ENCODE measurements at regions not wholly inside any gene's neighbourhood (a gene's known extent, or its start where the extent isn't known, plus 50 kb on each side); places are given as distances from the start of the nearest gene placed in this dataset.
"Not testable (repeated sequence)": the region's sequence is repeated elsewhere in the genome, so short reads cannot be mapped to it uniquely, and the experiment has no call there.

GRCh38 chr19:23547816-23548430, 139.1 kb downstream of the ZNF675 start:
- Mint-ChIP-seq H3K27me3 (ENCODE audit: low read depth in 3 of 3) (peaks cover 0 to 2% (median 1%) of the 10 kb centered on the region in 3 donors), H3K9me3 (peaks cover 3 to 54% (median 21%) of the 10 kb centered on the region in 6 donors), H3K36me3 (no peaks in the 10 kb centered on the region), H3K4me1 (no peaks in the 10 kb centered on the region), H3K4me3 (no peak overlapping the region), H3K27ac (no peak overlapping the region)
- DNase-seq: no peak

GRCh38 chr19:23547156-23547555, 139.9 kb downstream of the ZNF675 start:
- Mint-ChIP-seq H3K27me3 (ENCODE audit: low read depth in 3 of 3) (peaks cover 0 to 2% (median 1%) of the 10 kb centered on the region in 3 donors), H3K4me3 (no peak overlapping the region), H3K36me3 (no peaks in the 10 kb centered on the region), H3K27ac (no peak overlapping the region), H3K4me1 (no peaks in the 10 kb centered on the region), H3K9me3 (peaks cover 3 to 55% (median 21%) of the 10 kb centered on the region in 6 donors)
- no peak for DNase-seq

- no peak overlapping the region for H3K4me3 Mint-ChIP-seq
- H3K4me1 Mint-ChIP-seq: no peaks in the 10 kb centered on the region
- H3K9me3 Mint-ChIP-seq: peaks cover 8 to 54% (median 18%) of the 10 kb centered on the region in 6 donors
- no peak overlapping the region for H3K27ac Mint-ChIP-seq
- H3K36me3 Mint-ChIP-seq: no peaks in the 10 kb centered on the region
- peaks cover 0 to 1% (median 0%) of the 10 kb centered on the region in 3 donors for H3K27me3 Mint-ChIP-seq (ENCODE audit: low read depth in 3 of 3)
- DNase-seq: no peak
These were observed 143.7 kb downstream of the ZNF675 start for GRCh38 chr19:23543351-23543750.

GRCh38 chr19:23542562-23542961, 144.4 kb downstream of the ZNF675 start:
- Mint-ChIP-seq H3K27ac (no peak overlapping the region), H3K27me3 (ENCODE audit: low read depth in 3 of 3) (peaks cover 0 to 1% (median 0%) of the 10 kb centered on the region in 3 donors), H3K36me3 (no peaks in the 10 kb centered on the region), H3K9me3 (peaks cover 8 to 51% (median 17%) of the 10 kb centered on the region in 6 donors), H3K4me3 (no peak overlapping the region), H3K4me1 (no peaks in the 10 kb centered on the region)
- DNase-seq: no peak

GRCh38 chr19:23541991-23542390, 145.0 kb downstream of the ZNF675 start:
- Mint-ChIP-seq H3K27me3 (ENCODE audit: low read depth in 3 of 3) (peaks cover 0 to 1% (median 0%) of the 10 kb centered on the region in 3 donors), H3K4me3 (no peak overlapping the region), H3K9me3 (peaks cover 8 to 46% (median 17%) of the 10 kb centered on the region in 6 donors), H3K36me3 (no peaks in the 10 kb centered on the region), H3K4me1 (no peaks in the 10 kb centered on the region), H3K27ac (no peak overlapping the region)
- no peak for DNase-seq

- not testable (repeated sequence) for H3K27me3 Mint-ChIP-seq (ENCODE audit: low read depth in 3 of 3); DNase-seq; H3K4me3 Mint-ChIP-seq; H3K4me1 Mint-ChIP-seq; H3K27ac Mint-ChIP-seq; H3K36me3 Mint-ChIP-seq
- peaks cover 6 to 46% (median 14%) of the 10 kb centered on the region in 6 donors for H3K9me3 Mint-ChIP-seq
These were observed 144.9 kb upstream of the ZNF91 start for GRCh38 chr19:23540180-23540579.

GRCh38 chr19:23539499-23539898, 144.2 kb upstream of the ZNF91 start:
- no peak overlapping the region for H3K4me3 Mint-ChIP-seq
- no peaks in the 10 kb centered on the region for H3K27me3 Mint-ChIP-seq (ENCODE audit: low read depth in 3 of 3)
- H3K9me3 Mint-ChIP-seq: peaks cover 6 to 44% (median 13%) of the 10 kb centered on the region in 6 donors
- DNase-seq: no peak
- no peaks in the 10 kb centered on the region for H3K36me3 Mint-ChIP-seq
- no peak overlapping the region for H3K27ac Mint-ChIP-seq
- H3K4me1 Mint-ChIP-seq: no peaks in the 10 kb centered on the region

- not testable (repeated sequence) for H3K4me3 Mint-ChIP-seq; H3K36me3 Mint-ChIP-seq; H3K27ac Mint-ChIP-seq; H3K27me3 Mint-ChIP-seq (ENCODE audit: low read depth in 3 of 3); H3K4me1 Mint-ChIP-seq; DNase-seq
- peaks cover 0 to 40% (median 17%) of the 10 kb centered on the region in 6 donors for H3K9me3 Mint-ChIP-seq
These were observed 141.9 kb upstream of the ZNF91 start for GRCh38 chr19:23537136-23537535.

GRCh38 chr19:23536341-23536740, 141.1 kb upstream of the ZNF91 start:
- not testable (repeated sequence) for H3K4me1 Mint-ChIP-seq; H3K4me3 Mint-ChIP-seq; DNase-seq; H3K27me3 Mint-ChIP-seq (ENCODE audit: low read depth in 3 of 3); H3K27ac Mint-ChIP-seq; H3K36me3 Mint-ChIP-seq
- H3K9me3 Mint-ChIP-seq: peaks cover 5 to 37% (median 21%) of the 10 kb centered on the region in 6 donors

- not testable (repeated sequence) for DNase-seq; H3K27me3 Mint-ChIP-seq (ENCODE audit: low read depth in 3 of 3); H3K4me3 Mint-ChIP-seq; H3K36me3 Mint-ChIP-seq; H3K27ac Mint-ChIP-seq; H3K4me1 Mint-ChIP-seq
- H3K9me3 Mint-ChIP-seq: peaks cover 4 to 36% (median 23%) of the 10 kb centered on the region in 6 donors
These were observed 140.6 kb upstream of the ZNF91 start for GRCh38 chr19:23535901-23536300.

- H3K4me3 Mint-ChIP-seq: not testable (repeated sequence)
These were observed 138.2 kb upstream of the ZNF91 start for GRCh38 chr19:23533441-23533840.

GRCh38 chr19:23531976-23532375, 136.7 kb upstream of the ZNF91 start:
- H3K27me3 Mint-ChIP-seq (ENCODE audit: low read depth in 3 of 3): peaks cover 0 to 1% (median 0%) of the 10 kb centered on the region in 3 donors
- no peak for DNase-seq
- H3K4me1 Mint-ChIP-seq: no peaks in the 10 kb centered on the region
- peaks cover 8 to 47% (median 28%) of the 10 kb centered on the region in 6 donors for H3K9me3 Mint-ChIP-seq
- H3K27ac Mint-ChIP-seq: no peak overlapping the region
- no peaks in the 10 kb centered on the region for H3K36me3 Mint-ChIP-seq
- no peak overlapping the region for H3K4me3 Mint-ChIP-seq

More at GRCh38 chr19:23533441-23533840, 138.2 kb upstream of the ZNF91 start:
- not testable (repeated sequence) for H3K4me1 Mint-ChIP-seq; H3K27me3 Mint-ChIP-seq (ENCODE audit: low read depth in 3 of 3); H3K27ac Mint-ChIP-seq; DNase-seq; H3K36me3 Mint-ChIP-seq
- peaks cover 6 to 40% (median 24%) of the 10 kb centered on the region in 6 donors for H3K9me3 Mint-ChIP-seq

GRCh38 chr19:23531231-23531790, 136.0 kb upstream of the ZNF91 start:
- DNase-seq: no peak
- H3K9me3 Mint-ChIP-seq: peaks cover 8 to 43% (median 25%) of the 10 kb centered on the region in 6 donors
- H3K27ac Mint-ChIP-seq: no peak overlapping the region
- H3K36me3 Mint-ChIP-seq: no peaks in the 10 kb centered on the region
- H3K27me3 Mint-ChIP-seq (ENCODE audit: low read depth in 3 of 3): peaks cover 0 to 1% (median 0%) of the 10 kb centered on the region in 3 donors
- H3K4me3 Mint-ChIP-seq: no peak overlapping the region
- no peaks in the 10 kb centered on the region for H3K4me1 Mint-ChIP-seq

- Mint-ChIP-seq H3K27me3 (ENCODE audit: low read depth in 3 of 3) (peaks cover 0 to 1% (median 0%) of the 10 kb centered on the region in 3 donors), H3K36me3 (no peaks in the 10 kb centered on the region), H3K4me3 (no peak overlapping the region), H3K4me1 (no peaks in the 10 kb centered on the region), H3K27ac (no peak overlapping the region), H3K9me3 (peaks cover 16 to 37% (median 24%) of the 10 kb centered on the region in 6 donors)
- no peak for DNase-seq
These were observed 133.1 kb upstream of the ZNF91 start for GRCh38 chr19:23528376-23528775.

- DNase-seq: no peak
- Mint-ChIP-seq H3K27ac (no peak overlapping the region), H3K36me3 (no peaks in the 10 kb centered on the region), H3K4me1 (no peaks in the 10 kb centered on the region), H3K4me3 (no peak overlapping the region), H3K9me3 (peaks cover 18 to 34% (median 23%) of the 10 kb centered on the region in 6 donors), H3K27me3 (ENCODE audit: low read depth in 3 of 3) (peaks cover 0 to 1% (median 0%) of the 10 kb centered on the region in 3 donors)
These were observed 132.5 kb upstream of the ZNF91 start for GRCh38 chr19:23527797-23528196.
